VCaP (cell line): ENCODE measurements at regions not wholly inside any gene's neighbourhood (a gene's known extent, or its start where the extent isn't known, plus 50 kb on each side); places are given as distances from the start of the nearest gene placed in this dataset.

Source experiments
- H3K27ac ChIP-seq: fragments of 450-650 bp; 2 replicates; pipeline ENCODE4 v1.5.1; 2017
- CTCF ChIP-seq: fragments of 450-650 bp; conservative IDR thresholded peaks from 2 replicates; pipeline ENCODE4 v1.5.1; 2017; ENCODE audit warnings: mild to moderate bottlenecking, moderate library complexity

- no peak for TF ChIP-seq CTCF
These were observed 229.8 kb downstream of the BLID start for GRCh38 chr11:121886005-121886734.

DNA sequence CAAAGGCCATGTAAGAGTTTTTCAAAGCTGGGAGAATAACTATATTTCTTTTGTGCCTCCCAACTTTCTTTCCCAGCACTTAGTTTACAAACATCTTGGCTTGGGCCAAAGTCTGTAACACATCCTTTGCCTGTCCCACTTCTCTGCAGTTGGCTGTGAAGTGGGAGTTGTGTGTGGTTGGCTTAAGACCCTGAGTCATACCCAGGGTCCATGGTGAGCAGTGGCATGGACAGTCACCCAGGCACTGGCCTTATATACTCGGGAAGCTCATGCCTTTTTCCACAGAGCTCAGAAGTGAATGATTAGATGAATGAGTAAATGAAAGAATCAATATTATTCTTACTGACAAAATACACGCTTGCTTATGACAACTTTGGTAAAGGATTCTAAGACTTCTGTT is 231.4 kb downstream of the BLID start:
- no peak for TF ChIP-seq CTCF

More at GRCh38 chr11:121886005-121886734, 229.8 kb downstream of the BLID start:
- H3K27ac ChIP-seq: no peak overlapping the region

GRCh38 chr11:121881806-121882205 is 234.2 kb downstream of the BLID start:
- no peak overlapping the region for H3K27ac ChIP-seq
- no peak for TF ChIP-seq CTCF

More for the DNA sequence above, 231.4 kb downstream of the BLID start:
- no peak overlapping the region for H3K27ac ChIP-seq

DNA sequence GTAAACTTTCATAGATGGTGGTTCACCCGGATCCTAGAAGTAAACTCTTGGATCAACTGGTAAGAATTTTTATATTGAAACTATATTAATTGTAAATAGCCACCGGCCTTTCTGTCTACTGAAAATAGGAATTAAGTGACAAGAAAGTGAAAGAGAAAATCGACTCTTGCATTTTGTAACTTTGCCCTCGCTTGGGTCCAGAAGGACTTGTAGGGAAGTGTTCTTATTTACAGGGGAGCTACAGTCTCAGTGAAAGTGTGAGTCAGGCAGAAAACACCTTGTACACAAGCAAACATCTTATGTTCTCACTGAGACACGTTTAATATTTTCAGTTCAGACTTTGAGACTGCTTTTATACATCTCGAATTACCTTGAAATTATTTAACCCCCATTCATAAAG is 238.9 kb downstream of the BLID start:
- TF ChIP-seq CTCF: no peak
- H3K27ac ChIP-seq: no peak overlapping the region

DNA sequence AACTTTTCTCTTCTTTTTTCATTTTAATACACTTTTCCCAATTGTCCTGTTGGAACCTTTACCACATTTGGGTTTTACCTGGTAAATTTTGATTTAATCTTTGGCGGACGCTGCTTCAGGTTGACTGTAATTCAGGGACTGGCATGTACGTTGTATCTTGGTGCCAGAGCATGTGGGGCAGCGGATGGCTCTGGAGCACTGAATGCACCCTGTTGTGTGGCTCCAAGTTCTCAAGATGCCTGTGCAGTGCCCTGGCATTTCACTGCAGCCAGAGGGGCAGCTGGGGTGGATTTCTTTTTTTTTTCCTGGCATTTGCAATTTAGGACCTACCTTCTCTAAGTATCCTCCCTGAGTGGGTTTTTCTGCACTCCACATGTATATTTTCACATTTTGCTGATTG is 242.2 kb downstream of the BLID start:
- no peak overlapping the region for H3K27ac ChIP-seq
- no peak for TF ChIP-seq CTCF

GRCh38 chr11:121872356-121872755 is 243.7 kb downstream of the BLID start:
- no peak overlapping the region for H3K27ac ChIP-seq
- no peak for TF ChIP-seq CTCF

DNA sequence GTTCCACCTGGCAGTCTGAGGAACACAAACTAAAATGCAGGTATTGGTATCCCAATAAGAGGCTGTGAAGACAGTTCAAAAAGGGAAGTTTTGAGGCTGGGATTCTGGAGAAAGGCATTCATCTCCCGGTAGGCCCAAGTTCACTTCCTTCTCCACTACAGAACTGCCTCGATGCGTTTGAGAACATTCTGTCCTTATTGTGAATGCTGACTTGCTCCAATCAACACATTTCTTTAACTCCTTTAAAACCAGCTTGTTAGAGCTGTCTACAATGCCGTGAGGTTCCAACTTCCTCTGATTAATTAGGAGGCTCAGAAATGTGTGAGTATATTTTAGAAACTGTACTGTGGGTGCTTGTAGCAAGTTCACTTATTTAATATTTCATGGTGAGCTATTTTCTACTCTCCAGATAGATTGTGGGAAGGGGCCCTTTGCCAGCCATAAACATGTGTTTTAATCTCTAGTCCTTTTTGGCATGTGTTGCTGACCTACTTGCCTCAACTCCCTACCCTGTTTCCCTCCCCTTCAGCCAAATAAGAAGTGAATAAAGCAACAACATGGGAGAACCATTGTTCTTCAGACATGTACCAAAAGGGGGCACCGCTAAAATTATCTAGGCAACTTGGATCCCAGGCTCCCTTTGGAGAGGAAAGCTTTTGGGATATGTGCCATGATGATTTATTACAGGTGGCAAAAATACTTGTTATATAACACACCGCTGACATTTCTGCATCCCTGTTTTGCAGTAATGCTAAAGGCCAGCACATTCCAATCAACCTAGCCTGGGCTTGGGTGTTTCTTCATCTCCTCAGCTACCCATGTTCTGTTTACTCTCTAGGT is 245.6 kb downstream of the BLID start:
- TF ChIP-seq CTCF: no peak
- no peak overlapping the region for H3K27ac ChIP-seq
